ENCODE measurements at regions not wholly inside any gene's neighbourhood (a gene's known extent, or its start where the extent isn't known, plus 50 kb on each side); places are given as distances from the start of the nearest gene placed in this dataset.

- TF ChIP-seq, protein P1, sequence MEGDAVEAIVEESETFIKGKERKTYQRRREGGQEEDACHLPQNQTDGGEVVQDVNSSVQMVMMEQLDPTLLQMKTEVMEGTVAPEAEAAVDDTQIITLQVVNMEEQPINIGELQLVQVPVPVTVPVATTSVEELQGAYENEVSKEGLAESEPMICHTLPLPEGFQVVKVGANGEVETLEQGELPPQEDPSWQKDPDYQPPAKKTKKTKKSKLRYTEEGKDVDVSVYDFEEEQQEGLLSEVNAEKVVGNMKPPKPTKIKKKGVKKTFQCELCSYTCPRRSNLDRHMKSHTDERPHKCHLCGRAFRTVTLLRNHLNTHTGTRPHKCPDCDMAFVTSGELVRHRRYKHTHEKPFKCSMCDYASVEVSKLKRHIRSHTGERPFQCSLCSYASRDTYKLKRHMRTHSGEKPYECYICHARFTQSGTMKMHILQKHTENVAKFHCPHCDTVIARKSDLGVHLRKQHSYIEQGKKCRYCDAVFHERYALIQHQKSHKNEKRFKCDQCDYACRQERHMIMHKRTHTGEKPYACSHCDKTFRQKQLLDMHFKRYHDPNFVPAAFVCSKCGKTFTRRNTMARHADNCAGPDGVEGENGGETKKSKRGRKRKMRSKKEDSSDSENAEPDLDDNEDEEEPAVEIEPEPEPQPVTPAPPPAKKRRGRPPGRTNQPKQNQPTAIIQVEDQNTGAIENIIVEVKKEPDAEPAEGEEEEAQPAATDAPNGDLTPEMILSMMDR (IDR thresholded peaks at IDR 0.05; ENCODE audit: insufficient read depth, low read depth, low read length), result no peak
- TF ChIP-seq EZH2 (IDR thresholded peaks at IDR 0.05; ENCODE audit: insufficient read depth, low read length), result no peak
Observed at GRCh38 chr2:14930441-14930840, 297.9 kb downstream of the LRATD1 start.
